Endometrium (tissue), 2 donors: ENCODE measurements at regions not wholly inside any gene's neighbourhood (a gene's known extent, or its start where the extent isn't known, plus 50 kb on each side); places are given as distances from the start of the nearest gene placed in this dataset.

Source experiments
- FAIRE-seq: peaks from 2 replicates; lab custom pipeline; 2012; peaks lifted over from hg19 to GRCh38; lab: Jason Lieb, UNC
- donor health status: control.
- donor health status: control.

DNA sequence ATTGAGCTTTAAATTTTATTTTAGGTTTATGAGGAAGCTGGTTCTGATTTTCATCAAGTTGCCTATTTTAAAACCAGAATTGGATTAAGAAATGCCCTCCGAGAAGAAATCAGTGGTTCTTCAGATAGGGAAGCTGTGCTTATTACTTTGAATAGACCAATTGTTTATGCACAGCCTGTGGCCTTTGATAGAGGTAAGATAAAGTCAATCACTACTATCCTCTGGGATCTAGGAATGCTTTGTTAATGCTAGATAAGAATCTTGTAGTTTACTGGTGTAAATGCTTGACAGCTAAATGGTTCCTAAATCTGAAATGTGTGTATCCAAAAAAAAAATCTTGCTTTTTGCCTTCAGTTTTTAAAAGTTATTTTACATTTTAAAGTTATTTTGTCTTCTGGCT lies 73.0 kb upstream of the ADAD1 start:
- FAIRE-seq, result no peak

GRCh38 chr4:122309988-122310626 lies 68.7 kb upstream of the ADAD1 start:
- peak; percentile 93 for FAIRE-seq

DNA sequence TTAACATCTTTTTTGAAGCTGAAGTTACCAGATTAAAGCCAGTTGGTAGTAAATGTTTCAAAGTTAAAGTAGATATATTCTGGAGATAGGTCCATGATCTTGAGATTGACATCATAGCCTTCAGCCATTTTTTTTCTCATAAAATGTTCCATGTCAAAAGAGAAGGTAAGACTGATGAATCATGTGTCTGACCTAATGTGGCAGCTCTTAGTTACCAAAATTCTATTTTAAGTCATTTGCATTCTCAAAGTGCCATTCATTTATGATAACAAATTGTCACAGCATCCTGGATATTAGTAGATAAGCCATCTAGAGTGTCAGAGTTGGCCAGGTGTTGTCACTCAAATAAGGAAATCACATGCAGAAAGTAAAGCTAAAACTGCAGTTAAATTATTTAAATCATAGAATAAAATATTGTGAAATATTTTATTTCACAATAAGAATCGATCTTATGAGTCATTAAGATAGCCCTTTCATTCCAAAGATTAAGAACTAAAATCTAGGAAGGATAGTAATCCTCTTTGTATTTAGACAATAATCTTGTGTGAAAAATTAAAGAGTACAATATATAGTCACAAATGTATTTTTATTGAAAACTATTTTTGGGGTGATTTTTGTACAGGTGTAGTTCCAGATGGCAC lies 65.7 kb upstream of the ADAD1 start:
- no peak for FAIRE-seq

DNA sequence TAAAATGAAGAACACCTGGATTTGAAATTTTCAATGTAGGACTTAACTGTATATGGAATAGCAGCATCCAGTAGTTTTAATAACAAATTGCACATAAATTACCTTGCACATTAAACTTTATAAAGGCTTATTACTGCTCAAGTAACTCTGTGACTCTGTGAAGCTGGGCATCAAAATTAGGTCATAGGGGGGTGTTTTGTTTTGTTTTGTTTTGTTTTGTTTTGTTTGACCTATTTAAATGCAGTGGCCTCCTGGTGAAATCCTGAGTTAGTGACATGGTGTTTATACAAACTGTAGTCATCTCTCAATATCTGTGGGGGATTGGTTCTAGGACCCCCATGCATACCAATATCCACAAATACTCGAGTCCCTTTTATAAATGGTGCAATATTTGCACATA lies 51.9 kb upstream of the ADAD1 start:
- no peak for FAIRE-seq

DNA sequence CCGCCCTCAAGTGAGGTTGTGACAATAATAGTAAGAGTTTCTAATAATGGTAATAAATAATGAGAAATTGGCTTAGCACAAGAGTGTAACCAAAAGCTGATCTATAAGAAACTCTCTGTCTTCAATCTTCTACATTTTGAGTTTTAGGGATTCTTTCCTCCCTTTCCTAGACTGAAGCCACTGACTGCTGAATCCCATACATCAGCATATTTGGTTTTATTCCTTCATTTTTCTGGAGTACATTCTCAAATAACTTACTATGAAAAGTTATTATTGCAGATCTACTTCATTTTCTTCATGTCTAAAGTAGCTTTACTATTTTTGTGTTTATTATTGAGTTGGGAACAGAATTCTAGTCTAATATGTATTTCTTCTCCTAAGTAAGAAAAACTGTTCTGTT lies 49.9 kb upstream of the ADAD1 start:
- no peak for FAIRE-seq
